WI38 (cell line): ENCODE measurements at regions not wholly inside any gene's neighbourhood (a gene's known extent, or its start where the extent isn't known, plus 50 kb on each side); places are given as distances from the start of the nearest gene placed in this dataset.
"Not testable (repeated sequence)": the region's sequence is repeated elsewhere in the genome, so short reads cannot be mapped to it uniquely, and the experiment has no call there.

Experiments used
- H3K4me3 ChIP-seq: 2 replicates; pipeline ENCODE4 v1.5.1; 2011; ENCODE audit warnings: low read depth, mild to moderate bottlenecking, control low read depth, low read length
- CTCF ChIP-seq: IDR thresholded peaks from 2 replicates; pipeline ENCODE4 v1.5.1; 2012; ENCODE audit warnings: low read depth, mild to moderate bottlenecking, control low read depth, low read length

- TF ChIP-seq CTCF = no peak
- no peak overlapping the region for H3K4me3 ChIP-seq
These were observed 66.1 kb downstream of the RBMX2 start for GRCh38 chrX:130467936-130468335.

- no peak for TF ChIP-seq CTCF
- no peak overlapping the region for H3K4me3 ChIP-seq
These were observed 66.7 kb downstream of the RBMX2 start for GRCh38 chrX:130468395-130468923.

- H3K4me3 ChIP-seq = no peak overlapping the region
- no peak for TF ChIP-seq CTCF
These were observed 81.1 kb downstream of the RBMX2 start for GRCh38 chrX:130482871-130483270.

- TF ChIP-seq CTCF = no peak
- H3K4me3 ChIP-seq = no peak overlapping the region
These were observed 84.1 kb downstream of the RBMX2 start for GRCh38 chrX:130485870-130486269.

GRCh38 chrX:130495502-130495901 is 93.7 kb downstream of the RBMX2 start:
- not testable (repeated sequence) for H3K4me3 ChIP-seq

- no peak overlapping the region for H3K4me3 ChIP-seq
- TF ChIP-seq CTCF = no peak
These were observed 95.7 kb downstream of the RBMX2 start for GRCh38 chrX:130497531-130497930.

- no peak overlapping the region for H3K4me3 ChIP-seq
- no peak for TF ChIP-seq CTCF
These were observed 97.0 kb downstream of the RBMX2 start for GRCh38 chrX:130498653-130499274.

GRCh38 chrX:130502016-130502570 is 100.3 kb downstream of the RBMX2 start:
- TF ChIP-seq CTCF = no peak
- no peak overlapping the region for H3K4me3 ChIP-seq
